GM23338 (cell line): ENCODE measurements at regions not wholly inside any gene's neighbourhood (a gene's known extent, or its start where the extent isn't known, plus 50 kb on each side); places are given as distances from the start of the nearest gene placed in this dataset.

ENCODE experiments used
- ATAC-seq: fragments of 200-7000 bp; cut with Tn5 transposase; 3 replicates; pipeline ENCODE4 v1.9.1; 2020
- DNase-seq: peaks from one replicate; pipeline ENCODE4 v3.0.0-alpha.2; 2015; ENCODE audit warnings: low spot score
- H2AFZ ChIP-seq: fragments of 200-600 bp; sonication (generic); 2 replicates; pipeline ENCODE4 v1.8.0; 2016; ENCODE audit warnings: antibody characterized with exemption, mild to moderate bottlenecking, moderate library complexity
- H3F3A ChIP-seq: fragments of 200-600 bp; sonication (generic); replicated peaks from 2 replicates; pipeline ENCODE4 v1.8.0; 2017; ENCODE audit warnings: antibody characterized with exemption, mixed run types, low read depth
- H3K27ac ChIP-seq: fragments of 200-600 bp; sonication (generic); 2 replicates; pipeline ENCODE4 v1.6.1; 2016; ENCODE audit warnings: low read depth
- H3K27me3 ChIP-seq: fragments of 200-600 bp; sonication (generic); 2 replicates; pipeline ENCODE4 v1.8.0; 2016; ENCODE audit warnings: mild to moderate bottlenecking, mixed run types, moderate library complexity; ENCODE audit not compliant: insufficient read depth
- H3K36me3 ChIP-seq: fragments of 200-600 bp; sonication (generic); 2 replicates; pipeline ENCODE4 v1.8.0; 2016; ENCODE audit warnings: mild to moderate bottlenecking; ENCODE audit not compliant: insufficient read depth
- H3K4me1 ChIP-seq: fragments of 200-600 bp; sonication (generic); 2 replicates; pipeline ENCODE4 v1.8.0; 2016; ENCODE audit warnings: mild to moderate bottlenecking, moderate library complexity; ENCODE audit not compliant: insufficient read depth
- H3K4me2 ChIP-seq: fragments of 200-600 bp; sonication (generic); 2 replicates; pipeline ENCODE4 v1.7.1; 2017; ENCODE audit warnings: mixed run types
- H3K4me3 ChIP-seq: fragments of 200-600 bp; sonication (generic); 2 replicates; pipeline ENCODE4 v1.6.1; 2016; ENCODE audit warnings: mixed run types
- H3K79me2 ChIP-seq: fragments of 200-600 bp; sonication (generic); replicated peaks from 2 replicates; pipeline ENCODE4 v1.8.0; 2017; ENCODE audit warnings: mild to moderate bottlenecking; ENCODE audit not compliant: insufficient read depth
- H3K9me2 ChIP-seq: fragments of 200-600 bp; sonication (generic); 2 replicates; pipeline ENCODE4 v1.8.0; 2017; ENCODE audit not compliant: insufficient read depth
- H4K20me1 ChIP-seq: fragments of 200-600 bp; sonication (generic); replicated peaks from 2 replicates; pipeline ENCODE4 v1.8.0; 2017; ENCODE audit warnings: mild to moderate bottlenecking; ENCODE audit not compliant: insufficient read depth
- H3K27ac Mint-ChIP-seq: 2 replicates; pipeline ENCODE4 v1.8.0; 2020; ENCODE audit warnings: inconsistent platforms, mild to moderate bottlenecking, moderate library complexity, mixed read lengths
- H3K27me3 Mint-ChIP-seq: 3 replicates; pipeline ENCODE4 v1.8.0; 2022; ENCODE audit warnings: low read depth, mild to moderate bottlenecking, moderate library complexity, mixed read lengths, inconsistent platforms; ENCODE audit not compliant: insufficient read depth, poor library complexity
- H3K36me3 Mint-ChIP-seq: 3 replicates; pipeline ENCODE4 v1.8.0; 2021; ENCODE audit warnings: low read depth, mild to moderate bottlenecking, inconsistent platforms, moderate library complexity, mixed read lengths
- H3K4me1 Mint-ChIP-seq: 3 replicates; pipeline ENCODE4 v1.8.0; 2020; ENCODE audit warnings: mild to moderate bottlenecking, inconsistent platforms, mixed read lengths
- H3K4me3 Mint-ChIP-seq: 3 replicates; pipeline ENCODE4 v1.8.0; 2021; ENCODE audit warnings: moderate library complexity, mild to moderate bottlenecking, inconsistent platforms, mixed read lengths
- H3K9me3 Mint-ChIP-seq: 3 replicates; pipeline ENCODE4 v1.8.0; 2020; ENCODE audit warnings: moderate library complexity, mild to moderate bottlenecking, inconsistent platforms, mixed read lengths
- CREB1 ChIP-seq: fragments of 250-450 bp; sonication (Bioruptor Pico); IDR thresholded peaks from 2 replicates; pipeline ENCODE4 v1.5.0; 2020; ENCODE audit warnings: low read depth, mild to moderate bottlenecking, moderate library complexity
- EZH2 ChIP-seq: fragments of 200-600 bp; sonication (generic); IDR thresholded peaks from one replicate; pipeline ENCODE4 v1.8.0; 2017; ENCODE audit warnings: antibody characterized with exemption, mild to moderate bottlenecking, low read depth; ENCODE audit not compliant: unreplicated experiment
- EZH2phosphoT487 ChIP-seq: fragments of 200-600 bp; sonication (generic); IDR thresholded peaks from one replicate; pipeline ENCODE4 v1.8.1; 2018; ENCODE audit warnings: antibody characterized with exemption; ENCODE audit not compliant: unreplicated experiment
- JUNB ChIP-seq: IDR thresholded peaks from one replicate; pipeline ENCODE4 v1.6.1; 2016; ENCODE audit warnings: antibody characterized with exemption; ENCODE audit not compliant: unreplicated experiment
- NANOG ChIP-seq: IDR thresholded peaks from 2 replicates; pipeline ENCODE4 v1.6.1; 2016; ENCODE audit warnings: antibody characterized with exemption, borderline replicate concordance
- POLR2AphosphoS5 ChIP-seq: IDR thresholded peaks from 2 replicates; pipeline ENCODE4 v1.6.1; 2016; ENCODE audit warnings: antibody characterized with exemption, low read depth
- STAT1 ChIP-seq: IDR thresholded peaks from one replicate; pipeline ENCODE4 v1.6.1; 2016; ENCODE audit warnings: antibody characterized with exemption; ENCODE audit not compliant: unreplicated experiment
- ZNF114 ChIP-seq: fragments of 250-450 bp; sonication (Bioruptor Pico); IDR thresholded peaks from 2 replicates; pipeline ENCODE4 v1.5.0; 2020; ENCODE audit warnings: mild to moderate bottlenecking, moderate library complexity
- ZNF331 ChIP-seq: fragments of 250-450 bp; sonication (Bioruptor Pico); IDR thresholded peaks from 2 replicates; pipeline ENCODE4 v1.5.0; 2020; ENCODE audit warnings: low read depth, mild to moderate bottlenecking, moderate library complexity
- TF ChIP-seq, protein P1 (sequence below): fragments of 250-450 bp; sonication (Bioruptor Pico); IDR thresholded peaks from 2 replicates; pipeline ENCODE4 v1.5.0; 2020; ENCODE audit warnings: mild to moderate bottlenecking, moderate library complexity
- TF ChIP-seq, protein P2 (sequence below), 2 experiments: fragments of 200-600 bp in 1 of 2; sonication (generic) in 1 of 2; conservative IDR thresholded peaks; 2 replicates each; pipeline versions ENCODE4 v1.5.1 to v1.6.1; 2016 to 2017; ENCODE audit warnings: antibody characterized with exemption in 2 of 2, low read depth in 2 of 2, mild to moderate bottlenecking in 2 of 2, moderate library complexity in 1 of 2
- TF ChIP-seq, protein P3 (sequence below): IDR thresholded peaks from 2 replicates; pipeline ENCODE4 v1.6.1; 2016; ENCODE audit warnings: antibody characterized with exemption

DNA sequence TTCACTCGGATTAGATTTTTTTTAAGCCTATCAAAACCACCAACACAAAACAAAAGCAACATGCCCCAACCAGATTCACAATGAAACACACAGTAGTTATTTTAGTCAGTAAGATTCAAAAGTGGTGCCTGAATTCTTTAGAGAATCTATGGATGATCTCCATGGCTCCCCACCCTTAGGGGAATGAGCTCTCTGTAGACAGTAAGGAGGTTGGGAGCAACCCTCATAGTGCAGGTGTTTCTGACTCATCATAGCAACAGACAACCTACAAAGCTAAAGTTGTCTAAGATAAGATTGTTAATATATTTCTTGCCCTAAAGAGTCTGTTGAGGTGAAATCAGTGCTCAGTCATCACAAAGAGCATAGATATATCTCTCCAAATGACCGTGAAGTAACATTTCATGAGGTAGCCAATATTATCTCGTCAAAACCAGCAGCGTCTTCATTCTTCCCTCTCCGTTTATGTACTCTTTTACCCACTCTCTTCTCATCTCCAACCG, 78.3 kb downstream of the ADAMTS1 start (continued):
- no peak for TF ChIP-seq STAT1

DNA sequence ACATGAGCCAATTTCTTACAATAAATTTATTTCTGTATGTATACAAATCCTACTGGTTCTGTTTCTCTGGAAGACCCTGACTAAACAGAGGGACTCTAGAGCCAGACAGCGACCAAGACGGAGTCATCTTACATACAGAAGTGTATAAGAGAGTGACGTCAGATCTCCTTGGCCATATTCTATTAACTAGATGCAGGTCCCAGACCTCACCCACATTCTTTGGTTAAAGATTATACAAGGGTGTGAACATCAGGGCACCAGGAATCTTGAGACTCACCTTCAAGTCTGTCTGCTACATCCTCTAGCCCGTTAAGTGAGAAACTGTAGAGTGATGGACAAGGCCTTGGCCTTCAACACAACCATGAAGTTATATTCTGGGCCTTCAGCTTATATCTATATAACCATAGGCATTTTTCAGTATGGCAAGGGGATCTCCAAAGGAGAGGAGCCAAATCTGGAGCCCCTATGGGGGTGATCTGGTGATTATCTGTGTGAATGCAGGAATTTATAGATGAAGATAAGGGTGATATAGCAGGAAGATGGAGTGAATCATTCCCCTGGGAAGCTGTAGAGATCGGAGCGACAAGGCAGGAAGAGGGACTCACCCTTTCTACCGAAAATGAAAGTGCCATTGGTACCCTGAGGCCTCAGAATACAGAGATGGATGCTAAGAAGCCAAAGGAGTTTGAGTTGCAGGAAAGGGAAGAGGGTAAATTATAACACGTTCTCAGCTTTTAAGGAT, 83.9 kb downstream of the ADAMTS1 start:
- no peak overlapping the region for H3K4me3 ChIP-seq
- no peaks in the 10 kb centered on the region for H3K27me3 ChIP-seq
- Mint-ChIP-seq H3K27me3 (no peaks in the 10 kb centered on the region), H3K9me3 (no peaks in the 10 kb centered on the region), H3K36me3 (no peaks in the 10 kb centered on the region), H3K27ac (no peak overlapping the region), H3K4me1 (no peaks in the 10 kb centered on the region), H3K4me3 (no peak overlapping the region)
- no peak for ATAC-seq
- H3K4me1 ChIP-seq, result no peaks in the 10 kb centered on the region
- no peak overlapping the region for H3K4me2 ChIP-seq
- H3F3A ChIP-seq, result no peaks in the 10 kb centered on the region
- H4K20me1 ChIP-seq, result no peaks in the 10 kb centered on the region
- no peak overlapping the region for H3K27ac ChIP-seq
- H3K36me3 ChIP-seq, result no peaks in the 10 kb centered on the region
- DNase-seq, result no peak
- H3K9me2 ChIP-seq, result peaks cover 13% of the 10 kb centered on the region; the same call in 1 of the 2 replicates
- H3K79me2 ChIP-seq, result no peaks in the 10 kb centered on the region
- no peak overlapping the region for H2AFZ ChIP-seq
- TF ChIP-seq EZH2 (no peak), CREB1 (no peak), ZNF114 (no peak), STAT1 (no peak), JUNB (no peak), NANOG (no peak), ZNF331 (no peak), POLR2AphosphoS5 (no peak), EZH2phosphoT487 (no peak)
- TF ChIP-seq, protein P1, sequence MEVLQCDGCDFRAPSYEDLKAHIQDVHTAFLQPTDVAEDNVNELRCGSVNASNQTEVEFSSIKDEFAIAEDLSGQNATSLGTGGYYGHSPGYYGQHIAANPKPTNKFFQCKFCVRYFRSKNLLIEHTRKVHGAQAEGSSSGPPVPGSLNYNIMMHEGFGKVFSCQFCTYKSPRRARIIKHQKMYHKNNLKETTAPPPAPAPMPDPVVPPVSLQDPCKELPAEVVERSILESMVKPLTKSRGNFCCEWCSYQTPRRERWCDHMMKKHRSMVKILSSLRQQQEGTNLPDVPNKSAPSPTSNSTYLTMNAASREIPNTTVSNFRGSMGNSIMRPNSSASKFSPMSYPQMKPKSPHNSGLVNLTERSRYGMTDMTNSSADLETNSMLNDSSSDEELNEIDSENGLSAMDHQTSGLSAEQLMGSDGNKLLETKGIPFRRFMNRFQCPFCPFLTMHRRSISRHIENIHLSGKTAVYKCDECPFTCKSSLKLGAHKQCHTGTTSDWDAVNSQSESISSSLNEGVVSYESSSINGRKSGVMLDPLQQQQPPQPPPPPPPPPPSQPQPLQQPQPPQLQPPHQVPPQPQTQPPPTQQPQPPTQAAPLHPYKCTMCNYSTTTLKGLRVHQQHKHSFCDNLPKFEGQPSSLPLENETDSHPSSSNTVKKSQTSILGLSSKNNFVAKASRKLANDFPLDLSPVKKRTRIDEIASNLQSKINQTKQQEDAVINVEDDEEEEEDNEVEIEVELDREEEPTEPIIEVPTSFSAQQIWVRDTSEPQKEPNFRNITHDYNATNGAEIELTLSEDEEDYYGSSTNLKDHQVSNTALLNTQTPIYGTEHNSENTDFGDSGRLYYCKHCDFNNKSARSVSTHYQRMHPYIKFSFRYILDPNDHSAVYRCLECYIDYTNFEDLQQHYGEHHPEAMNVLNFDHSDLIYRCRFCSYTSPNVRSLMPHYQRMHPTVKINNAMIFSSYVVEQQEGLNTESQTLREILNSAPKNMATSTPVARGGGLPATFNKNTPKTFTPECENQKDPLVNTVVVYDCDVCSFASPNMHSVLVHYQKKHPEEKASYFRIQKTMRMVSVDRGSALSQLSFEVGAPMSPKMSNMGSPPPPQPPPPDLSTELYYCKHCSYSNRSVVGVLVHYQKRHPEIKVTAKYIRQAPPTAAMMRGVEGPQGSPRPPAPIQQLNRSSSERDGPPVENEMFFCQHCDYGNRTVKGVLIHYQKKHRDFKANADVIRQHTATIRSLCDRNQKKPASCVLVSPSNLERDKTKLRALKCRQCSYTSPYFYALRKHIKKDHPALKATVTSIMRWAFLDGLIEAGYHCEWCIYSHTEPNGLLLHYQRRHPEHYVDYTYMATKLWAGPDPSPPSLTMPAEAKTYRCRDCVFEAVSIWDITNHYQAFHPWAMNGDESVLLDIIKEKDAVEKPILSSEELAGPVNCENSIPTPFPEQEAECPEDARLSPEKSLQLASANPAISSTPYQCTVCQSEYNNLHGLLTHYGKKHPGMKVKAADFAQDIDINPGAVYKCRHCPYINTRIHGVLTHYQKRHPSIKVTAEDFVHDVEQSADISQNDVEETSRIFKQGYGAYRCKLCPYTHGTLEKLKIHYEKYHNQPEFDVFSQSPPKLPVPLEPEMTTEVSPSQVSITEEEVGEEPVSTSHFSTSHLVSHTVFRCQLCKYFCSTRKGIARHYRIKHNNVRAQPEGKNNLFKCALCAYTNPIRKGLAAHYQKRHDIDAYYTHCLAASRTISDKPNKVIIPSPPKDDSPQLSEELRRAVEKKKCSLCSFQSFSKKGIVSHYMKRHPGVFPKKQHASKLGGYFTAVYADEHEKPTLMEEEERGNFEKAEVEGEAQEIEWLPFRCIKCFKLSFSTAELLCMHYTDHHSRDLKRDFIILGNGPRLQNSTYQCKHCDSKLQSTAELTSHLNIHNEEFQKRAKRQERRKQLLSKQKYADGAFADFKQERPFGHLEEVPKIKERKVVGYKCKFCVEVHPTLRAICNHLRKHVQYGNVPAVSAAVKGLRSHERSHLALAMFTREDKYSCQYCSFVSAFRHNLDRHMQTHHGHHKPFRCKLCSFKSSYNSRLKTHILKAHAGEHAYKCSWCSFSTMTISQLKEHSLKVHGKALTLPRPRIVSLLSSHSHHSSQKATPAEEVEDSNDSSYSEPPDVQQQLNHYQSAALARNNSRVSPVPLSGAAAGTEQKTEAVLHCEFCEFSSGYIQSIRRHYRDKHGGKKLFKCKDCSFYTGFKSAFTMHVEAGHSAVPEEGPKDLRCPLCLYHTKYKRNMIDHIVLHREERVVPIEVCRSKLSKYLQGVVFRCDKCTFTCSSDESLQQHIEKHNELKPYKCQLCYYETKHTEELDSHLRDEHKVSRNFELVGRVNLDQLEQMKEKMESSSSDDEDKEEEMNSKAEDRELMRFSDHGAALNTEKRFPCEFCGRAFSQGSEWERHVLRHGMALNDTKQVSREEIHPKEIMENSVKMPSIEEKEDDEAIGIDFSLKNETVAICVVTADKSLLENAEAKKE (CRISPR knock-in tag), result no peak
- TF ChIP-seq, protein P2, sequence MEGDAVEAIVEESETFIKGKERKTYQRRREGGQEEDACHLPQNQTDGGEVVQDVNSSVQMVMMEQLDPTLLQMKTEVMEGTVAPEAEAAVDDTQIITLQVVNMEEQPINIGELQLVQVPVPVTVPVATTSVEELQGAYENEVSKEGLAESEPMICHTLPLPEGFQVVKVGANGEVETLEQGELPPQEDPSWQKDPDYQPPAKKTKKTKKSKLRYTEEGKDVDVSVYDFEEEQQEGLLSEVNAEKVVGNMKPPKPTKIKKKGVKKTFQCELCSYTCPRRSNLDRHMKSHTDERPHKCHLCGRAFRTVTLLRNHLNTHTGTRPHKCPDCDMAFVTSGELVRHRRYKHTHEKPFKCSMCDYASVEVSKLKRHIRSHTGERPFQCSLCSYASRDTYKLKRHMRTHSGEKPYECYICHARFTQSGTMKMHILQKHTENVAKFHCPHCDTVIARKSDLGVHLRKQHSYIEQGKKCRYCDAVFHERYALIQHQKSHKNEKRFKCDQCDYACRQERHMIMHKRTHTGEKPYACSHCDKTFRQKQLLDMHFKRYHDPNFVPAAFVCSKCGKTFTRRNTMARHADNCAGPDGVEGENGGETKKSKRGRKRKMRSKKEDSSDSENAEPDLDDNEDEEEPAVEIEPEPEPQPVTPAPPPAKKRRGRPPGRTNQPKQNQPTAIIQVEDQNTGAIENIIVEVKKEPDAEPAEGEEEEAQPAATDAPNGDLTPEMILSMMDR (conservative IDR thresholded peaks at IDR 0.05; ENCODE audit: low read depth in 2 of 2), result no peak
- TF ChIP-seq, protein P3, sequence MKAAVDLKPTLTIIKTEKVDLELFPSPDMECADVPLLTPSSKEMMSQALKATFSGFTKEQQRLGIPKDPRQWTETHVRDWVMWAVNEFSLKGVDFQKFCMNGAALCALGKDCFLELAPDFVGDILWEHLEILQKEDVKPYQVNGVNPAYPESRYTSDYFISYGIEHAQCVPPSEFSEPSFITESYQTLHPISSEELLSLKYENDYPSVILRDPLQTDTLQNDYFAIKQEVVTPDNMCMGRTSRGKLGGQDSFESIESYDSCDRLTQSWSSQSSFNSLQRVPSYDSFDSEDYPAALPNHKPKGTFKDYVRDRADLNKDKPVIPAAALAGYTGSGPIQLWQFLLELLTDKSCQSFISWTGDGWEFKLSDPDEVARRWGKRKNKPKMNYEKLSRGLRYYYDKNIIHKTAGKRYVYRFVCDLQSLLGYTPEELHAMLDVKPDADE, result no peak
